ENCODE measurements at regions not wholly inside any gene's neighbourhood (a gene's known extent, or its start where the extent isn't known, plus 50 kb on each side); places are given as distances from the start of the nearest gene placed in this dataset.

DNA sequence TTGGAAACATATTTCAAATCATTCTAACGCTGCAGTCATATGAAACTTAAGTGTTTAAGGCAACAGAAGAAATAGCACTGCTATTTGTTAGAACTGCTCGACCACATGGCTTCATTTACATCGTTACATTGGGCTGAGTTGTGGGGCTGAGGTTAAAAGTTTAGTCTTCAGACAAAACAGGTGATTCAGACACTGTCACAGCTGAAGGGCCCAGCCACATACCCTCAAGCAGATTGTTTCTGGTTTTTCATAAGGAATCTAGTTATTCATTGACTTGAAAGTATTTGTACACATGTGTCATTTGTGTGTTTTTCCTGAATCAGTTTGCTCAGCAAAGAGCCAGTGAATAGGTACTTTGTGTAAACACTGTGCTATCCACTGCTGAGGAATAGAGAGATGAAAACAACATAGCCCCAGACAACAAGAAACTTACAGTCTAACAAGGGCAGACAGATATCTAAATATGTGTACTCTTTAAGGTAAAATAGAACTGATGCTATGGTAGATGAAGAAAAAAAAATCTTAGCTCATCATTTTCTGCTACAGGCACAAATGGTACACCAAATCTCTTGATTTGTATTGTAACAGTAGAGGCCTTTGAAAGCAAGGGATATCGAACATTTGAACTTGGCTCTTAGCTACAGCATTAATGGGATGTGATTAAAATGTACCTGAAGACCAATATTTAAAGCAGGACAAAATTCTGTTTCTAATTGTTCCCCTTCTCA is 357.6 kb upstream of the RPS23 start:
- in situ Hi-C loops (cut with MboI), result loop anchor here (25.0 kb wide), 1 partner anchor 802 kb away; no protein-coding TSS in a partner anchor
- no peaks in the 10 kb centered on the region for H3K27me3 ChIP-seq (replicated peaks in 1 of 2; ENCODE audit: control insufficient read depth in 2 of 2, insufficient read depth in 2 of 2, low read length in 1 of 2)

More for the DNA sequence above, 357.6 kb upstream of the RPS23 start:
- Histone ChIP-seq H4K20me1 (ENCODE audit: control insufficient read depth, insufficient read depth) (no peaks in the 10 kb centered on the region), H3K4me2 (ENCODE audit: control insufficient read depth, insufficient read depth) (no peak overlapping the region), H3K4me1 (ENCODE audit: control insufficient read depth, insufficient read depth, low read length) (no peaks in the 10 kb centered on the region), H3K79me2 (ENCODE audit: control insufficient read depth, insufficient read depth, low read length) (no peaks in the 10 kb centered on the region), H2AFZ (ENCODE audit: control insufficient read depth, low read depth, low read length) (no peak overlapping the region), H3K9ac (ENCODE audit: control insufficient read depth, insufficient read depth, low read length) (no peak overlapping the region), H3K36me3 (ENCODE audit: control insufficient read depth in 2 of 2, insufficient read depth in 2 of 2, low read length in 1 of 2) (no peaks in the 10 kb centered on the region), H3K27ac (ENCODE audit: control insufficient read depth, insufficient read depth) (no peak overlapping the region), H3K4me3 (no peak overlapping the region), H3K9me3 (replicated peaks; ENCODE audit: control insufficient read depth, insufficient read depth, low read length) (no peaks in the 10 kb centered on the region)
- ChIA-PET CTCF (interaction anchor here (1.0 kb wide), 1 partner anchor 10 kb away, joined by 3 read pairs; no protein-coding TSS in a partner anchor), POLR2A (no interaction called here), RAD21 (ENCODE audit: unreplicated experiment) (interaction anchor here (0.7 kb wide), 1 partner anchor 795 kb away, joined by 3 read pairs; no protein-coding TSS in a partner anchor), SMC1A (ENCODE audit: uncharacterized antibody, unreplicated experiment) (interaction anchor here (1.0 kb wide), 1 partner anchor 795 kb away, joined by 3 read pairs; no protein-coding TSS in a partner anchor)
- BruUV-seq (replicated peaks), result no TSS peak
- FAIRE-seq, result no peak
- 1% methylated on average over 4 of the region's 4 CpGs for WGBS (ENCODE audit: insufficient coverage, insufficient replicate concordance, low lambda C conversion rate, missing lambda C conversion rate)
- TF ChIP-seq HSF1 (IDR thresholded peaks at IDR 0.05; ENCODE audit: low read depth, low read length), result no peak
- TF ChIP-seq DPF2 (IDR thresholded peaks at IDR 0.05), result no peak
- TF ChIP-seq, protein P1, sequence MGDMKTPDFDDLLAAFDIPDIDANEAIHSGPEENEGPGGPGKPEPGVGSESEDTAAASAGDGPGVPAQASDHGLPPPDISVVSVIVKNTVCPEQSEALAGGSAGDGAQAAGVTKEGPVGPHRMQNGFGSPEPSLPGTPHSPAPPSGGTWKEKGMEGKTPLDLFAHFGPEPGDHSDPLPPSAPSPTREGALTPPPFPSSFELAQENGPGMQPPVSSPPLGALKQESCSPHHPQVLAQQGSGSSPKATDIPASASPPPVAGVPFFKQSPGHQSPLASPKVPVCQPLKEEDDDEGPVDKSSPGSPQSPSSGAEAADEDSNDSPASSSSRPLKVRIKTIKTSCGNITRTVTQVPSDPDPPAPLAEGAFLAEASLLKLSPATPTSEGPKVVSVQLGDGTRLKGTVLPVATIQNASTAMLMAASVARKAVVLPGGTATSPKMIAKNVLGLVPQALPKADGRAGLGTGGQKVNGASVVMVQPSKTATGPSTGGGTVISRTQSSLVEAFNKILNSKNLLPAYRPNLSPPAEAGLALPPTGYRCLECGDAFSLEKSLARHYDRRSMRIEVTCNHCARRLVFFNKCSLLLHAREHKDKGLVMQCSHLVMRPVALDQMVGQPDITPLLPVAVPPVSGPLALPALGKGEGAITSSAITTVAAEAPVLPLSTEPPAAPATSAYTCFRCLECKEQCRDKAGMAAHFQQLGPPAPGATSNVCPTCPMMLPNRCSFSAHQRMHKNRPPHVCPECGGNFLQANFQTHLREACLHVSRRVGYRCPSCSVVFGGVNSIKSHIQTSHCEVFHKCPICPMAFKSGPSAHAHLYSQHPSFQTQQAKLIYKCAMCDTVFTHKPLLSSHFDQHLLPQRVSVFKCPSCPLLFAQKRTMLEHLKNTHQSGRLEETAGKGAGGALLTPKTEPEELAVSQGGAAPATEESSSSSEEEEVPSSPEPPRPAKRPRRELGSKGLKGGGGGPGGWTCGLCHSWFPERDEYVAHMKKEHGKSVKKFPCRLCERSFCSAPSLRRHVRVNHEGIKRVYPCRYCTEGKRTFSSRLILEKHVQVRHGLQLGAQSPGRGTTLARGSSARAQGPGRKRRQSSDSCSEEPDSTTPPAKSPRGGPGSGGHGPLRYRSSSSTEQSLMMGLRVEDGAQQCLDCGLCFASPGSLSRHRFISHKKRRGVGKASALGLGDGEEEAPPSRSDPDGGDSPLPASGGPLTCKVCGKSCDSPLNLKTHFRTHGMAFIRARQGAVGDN (IDR thresholded peaks at IDR 0.05), result no peak
- TF ChIP-seq EP300 (IDR thresholded peaks at IDR 0.05; ENCODE audit: borderline replicate concordance in 1 of 2, control insufficient read depth in 1 of 2, low read depth in 2 of 2, low read length in 2 of 2), result no peak
- TF ChIP-seq, protein P2, sequence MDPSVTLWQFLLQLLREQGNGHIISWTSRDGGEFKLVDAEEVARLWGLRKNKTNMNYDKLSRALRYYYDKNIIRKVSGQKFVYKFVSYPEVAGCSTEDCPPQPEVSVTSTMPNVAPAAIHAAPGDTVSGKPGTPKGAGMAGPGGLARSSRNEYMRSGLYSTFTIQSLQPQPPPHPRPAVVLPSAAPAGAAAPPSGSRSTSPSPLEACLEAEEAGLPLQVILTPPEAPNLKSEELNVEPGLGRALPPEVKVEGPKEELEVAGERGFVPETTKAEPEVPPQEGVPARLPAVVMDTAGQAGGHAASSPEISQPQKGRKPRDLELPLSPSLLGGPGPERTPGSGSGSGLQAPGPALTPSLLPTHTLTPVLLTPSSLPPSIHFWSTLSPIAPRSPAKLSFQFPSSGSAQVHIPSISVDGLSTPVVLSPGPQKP (IDR thresholded peaks at IDR 0.05; ENCODE audit: low read depth, low read length), result no peak
- TF ChIP-seq PBX3 (IDR thresholded peaks at IDR 0.05; ENCODE audit: insufficient replicate concordance, low read depth, low read length), result no peak
- TF ChIP-seq SP1 (IDR thresholded peaks at IDR 0.05; ENCODE audit: low read depth, low read length), result no peak
- TF ChIP-seq, protein P3, sequence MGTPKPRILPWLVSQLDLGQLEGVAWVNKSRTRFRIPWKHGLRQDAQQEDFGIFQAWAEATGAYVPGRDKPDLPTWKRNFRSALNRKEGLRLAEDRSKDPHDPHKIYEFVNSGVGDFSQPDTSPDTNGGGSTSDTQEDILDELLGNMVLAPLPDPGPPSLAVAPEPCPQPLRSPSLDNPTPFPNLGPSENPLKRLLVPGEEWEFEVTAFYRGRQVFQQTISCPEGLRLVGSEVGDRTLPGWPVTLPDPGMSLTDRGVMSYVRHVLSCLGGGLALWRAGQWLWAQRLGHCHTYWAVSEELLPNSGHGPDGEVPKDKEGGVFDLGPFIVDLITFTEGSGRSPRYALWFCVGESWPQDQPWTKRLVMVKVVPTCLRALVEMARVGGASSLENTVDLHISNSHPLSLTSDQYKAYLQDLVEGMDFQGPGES (IDR thresholded peaks at IDR 0.05), result no peak
- TF ChIP-seq YY1 (IDR thresholded peaks at IDR 0.05; ENCODE audit: low read depth, low read length), result no peak
- no peak for TF ChIP-seq POLR2AphosphoS2 (IDR thresholded peaks at IDR 0.05; ENCODE audit: low read depth, low read length)
- TF ChIP-seq SMARCA5 (IDR thresholded peaks at IDR 0.05), result no peak
- TF ChIP-seq MYB (IDR thresholded peaks at IDR 0.05; ENCODE audit: borderline replicate concordance, low read depth, low read length), result no peak
- no peak for ATAC-seq
- intact Hi-C loops (cut with micrococcal nuclease; ENCODE audit: unreplicated experiment), result loop anchor here (5.0 kb wide), 1 partner anchor 283 kb away; no protein-coding TSS in a partner anchor
- DNase-seq (ENCODE audit: low read depth, low spot score), result no peak

All from GM12878 (cell line).